ENCODE measurements at regions not wholly inside any gene's neighbourhood (a gene's known extent, or its start where the extent isn't known, plus 50 kb on each side); places are given as distances from the start of the nearest gene placed in this dataset.
"Not testable (repeated sequence)": the region's sequence is repeated elsewhere in the genome, so short reads cannot be mapped to it uniquely, and the experiment has no call there.

- Mint-ChIP-seq H3K4me3 (ENCODE audit: unreplicated experiment) (no peak overlapping the region), H3K27me3 (ENCODE audit: low read depth) (peaks cover 3% of the 10 kb centered on the region), H3K4me1 (ENCODE audit: low read depth) (no peaks in the 10 kb centered on the region)
Observed at GRCh38 chr6:868201-868600, 175.3 kb upstream of the EXOC2 start.

GRCh38 chr6:867378-867777 is 174.4 kb upstream of the EXOC2 start:
- H3K4me1 Mint-ChIP-seq (ENCODE audit: low read depth): no peaks in the 10 kb centered on the region
- H3K9me3 Mint-ChIP-seq (ENCODE audit: low read depth): peaks cover 5% of the 10 kb centered on the region
- no peak overlapping the region for H3K27ac Mint-ChIP-seq (ENCODE audit: unreplicated experiment)
- H3K36me3 Mint-ChIP-seq (ENCODE audit: low read depth): no peaks in the 10 kb centered on the region
- no peak for DNase-seq (ENCODE audit: low spot score)
- TF ChIP-seq CTCF (IDR thresholded peaks at IDR 0.05): no peak
- no peak overlapping the region for H3K4me3 Mint-ChIP-seq (ENCODE audit: unreplicated experiment)
- no peaks in the 10 kb centered on the region for H3K27me3 Mint-ChIP-seq (ENCODE audit: low read depth)

More at GRCh38 chr6:868201-868600, 175.3 kb upstream of the EXOC2 start:
- H3K27ac Mint-ChIP-seq (ENCODE audit: unreplicated experiment): no peak overlapping the region
- no peak for TF ChIP-seq CTCF (IDR thresholded peaks at IDR 0.05)
- H3K36me3 Mint-ChIP-seq (ENCODE audit: low read depth): no peaks in the 10 kb centered on the region
- peaks cover 5% of the 10 kb centered on the region for H3K9me3 Mint-ChIP-seq (ENCODE audit: low read depth)
- no peak for DNase-seq (ENCODE audit: low spot score)

- Mint-ChIP-seq H3K27me3 (ENCODE audit: low read depth) (no peaks in the 10 kb centered on the region), H3K36me3 (ENCODE audit: low read depth) (no peaks in the 10 kb centered on the region), H3K4me3 (ENCODE audit: unreplicated experiment) (no peak overlapping the region), H3K4me1 (ENCODE audit: low read depth) (no peaks in the 10 kb centered on the region), H3K9me3 (ENCODE audit: low read depth) (peaks cover 1% of the 10 kb centered on the region), H3K27ac (ENCODE audit: unreplicated experiment) (no peak overlapping the region)
- no peak for DNase-seq (ENCODE audit: low spot score)
- no peak for TF ChIP-seq CTCF (IDR thresholded peaks at IDR 0.05)
Observed at GRCh38 chr6:866316-866715, 173.4 kb upstream of the EXOC2 start.

- H3K27ac Mint-ChIP-seq (ENCODE audit: unreplicated experiment): no peak overlapping the region
- no peak for DNase-seq (ENCODE audit: low spot score)
- H3K36me3 Mint-ChIP-seq (ENCODE audit: low read depth): no peaks in the 10 kb centered on the region
- H3K27me3 Mint-ChIP-seq (ENCODE audit: low read depth): no peaks in the 10 kb centered on the region
- no peaks in the 10 kb centered on the region for H3K4me1 Mint-ChIP-seq (ENCODE audit: low read depth)
- no peak overlapping the region for H3K4me3 Mint-ChIP-seq (ENCODE audit: unreplicated experiment)
- TF ChIP-seq CTCF (IDR thresholded peaks at IDR 0.05): no peak
- no peaks in the 10 kb centered on the region for H3K9me3 Mint-ChIP-seq (ENCODE audit: low read depth)
Observed at GRCh38 chr6:865846-866245, 172.9 kb upstream of the EXOC2 start.

- Mint-ChIP-seq H3K9me3 (ENCODE audit: low read depth) (no peaks in the 10 kb centered on the region), H3K36me3 (ENCODE audit: low read depth) (no peaks in the 10 kb centered on the region), H3K27me3 (ENCODE audit: low read depth) (peaks cover 5% of the 10 kb centered on the region), H3K4me3 (ENCODE audit: unreplicated experiment) (no peak overlapping the region), H3K4me1 (ENCODE audit: low read depth) (no peaks in the 10 kb centered on the region), H3K27ac (ENCODE audit: unreplicated experiment) (no peak overlapping the region)
- no peak for DNase-seq (ENCODE audit: low spot score)
- TF ChIP-seq CTCF (IDR thresholded peaks at IDR 0.05): no peak
Observed at GRCh38 chr6:863831-864230, 170.9 kb upstream of the EXOC2 start.

- not testable (repeated sequence) for DNase-seq (ENCODE audit: low spot score); H3K4me1 Mint-ChIP-seq (ENCODE audit: low read depth); H3K27me3 Mint-ChIP-seq (ENCODE audit: low read depth); H3K27ac Mint-ChIP-seq (ENCODE audit: unreplicated experiment); H3K36me3 Mint-ChIP-seq (ENCODE audit: low read depth); H3K4me3 Mint-ChIP-seq (ENCODE audit: unreplicated experiment); H3K9me3 Mint-ChIP-seq (ENCODE audit: low read depth)
Observed at GRCh38 chr6:863127-863526, 170.2 kb upstream of the EXOC2 start.

Measured in chondrocyte (in vitro differentiated cells).